MV-4-11 (cell line): ENCODE measurements at regions not wholly inside any gene's neighbourhood (a gene's known extent, or its start where the extent isn't known, plus 50 kb on each side); places are given as distances from the start of the nearest gene placed in this dataset.
A peak's percentile ranks its signal among the peaks of the same experiment; 100 is the strongest.
"Not testable (repeated sequence)": the region's sequence is repeated elsewhere in the genome, so short reads cannot be mapped to it uniquely, and the experiment has no call there.

Experiments used
- DNase-seq: peaks from one replicate; lab custom pipeline; 2025; lab: John Stamatoyannopoulos, UW

- no peak for DNase-seq
These were observed 179.9 kb downstream of the ZC3H11B start for GRCh38 chr1:219433001-219433400.

- no peak for DNase-seq
These were observed 180.7 kb downstream of the ZC3H11B start for GRCh38 chr1:219432191-219432606.

GRCh38 chr1:219430419-219430818 lies 182.5 kb downstream of the ZC3H11B start:
- no peak for DNase-seq

GRCh38 chr1:219428651-219429050 lies 184.3 kb downstream of the ZC3H11B start:
- DNase-seq, result no peak

- no peak for DNase-seq
These were observed 184.9 kb downstream of the ZC3H11B start for GRCh38 chr1:219427989-219428388.

GRCh38 chr1:219427403-219427802 lies 185.5 kb downstream of the ZC3H11B start:
- DNase-seq, result no peak

- no peak for DNase-seq
These were observed 189.9 kb downstream of the ZC3H11B start for GRCh38 chr1:219422811-219423598.

- no peak for DNase-seq
These were observed 192.0 kb downstream of the ZC3H11B start for GRCh38 chr1:219420913-219421312.

GRCh38 chr1:219419860-219420259 lies 193.0 kb downstream of the ZC3H11B start:
- DNase-seq, result no peak

GRCh38 chr1:219419065-219419464 lies 193.8 kb downstream of the ZC3H11B start:
- no peak for DNase-seq

GRCh38 chr1:219417610-219418009 lies 195.3 kb downstream of the ZC3H11B start:
- no peak for DNase-seq

- peak; percentile 31 for DNase-seq
These were observed 196.2 kb downstream of the ZC3H11B start for GRCh38 chr1:219416598-219417238.

GRCh38 chr1:219415915-219416314 lies 197.0 kb downstream of the ZC3H11B start:
- no peak for DNase-seq

- DNase-seq, result no peak
These were observed 197.5 kb downstream of the ZC3H11B start for GRCh38 chr1:219415433-219415832.

- no peak for DNase-seq
These were observed 198.7 kb downstream of the ZC3H11B start for GRCh38 chr1:219414250-219414649.

- DNase-seq, result no peak
These were observed 199.4 kb downstream of the ZC3H11B start for GRCh38 chr1:219413536-219413935.

GRCh38 chr1:219412772-219413171 lies 200.1 kb downstream of the ZC3H11B start:
- no peak for DNase-seq

GRCh38 chr1:219410721-219411120 lies 202.2 kb downstream of the ZC3H11B start:
- not testable (repeated sequence) for DNase-seq

GRCh38 chr1:219405531-219406331 lies 207.2 kb downstream of the ZC3H11B start:
- DNase-seq, result no peak

GRCh38 chr1:219404629-219405028 lies 208.3 kb downstream of the ZC3H11B start:
- no peak for DNase-seq

- no peak for DNase-seq
These were observed 210.0 kb downstream of the ZC3H11B start for GRCh38 chr1:219402925-219403324.

GRCh38 chr1:219401724-219402625 lies 210.9 kb downstream of the ZC3H11B start:
- DNase-seq, result no peak
